ENCODE measurements at regions not wholly inside any gene's neighbourhood (a gene's known extent, or its start where the extent isn't known, plus 50 kb on each side); places are given as distances from the start of the nearest gene placed in this dataset.

DNA sequence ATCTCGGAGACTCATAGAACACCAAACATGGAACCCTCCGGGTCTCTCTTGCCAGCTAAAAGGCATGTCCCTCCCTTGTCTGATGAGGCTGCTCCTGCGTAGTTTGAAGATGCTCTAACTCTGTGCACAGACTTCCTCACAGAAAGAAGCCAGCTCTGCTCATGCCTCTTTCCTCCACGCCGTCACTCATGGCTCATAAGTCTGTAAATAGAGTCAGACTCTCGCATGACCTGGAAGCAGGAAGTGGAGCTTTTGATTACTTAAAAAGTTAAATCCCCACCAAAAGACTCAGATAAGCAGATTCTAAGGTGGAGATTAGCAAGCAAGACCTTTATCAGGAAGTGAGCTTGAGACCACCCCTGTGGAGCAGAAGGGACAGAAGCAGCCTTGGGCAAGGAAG lies 171.6 kb downstream of the TRIM33 start:
- DNase-seq (ENCODE audit: low read depth, low spot score) (no peak), ATAC-seq (no peak)
- RAD21 ChIA-PET (ENCODE audit: low non-redundant PET in 1 of 2, low total read pairs in 2 of 2, uncharacterized antibody in 2 of 2, unreplicated experiment in 2 of 2) = no interaction called here
- Histone ChIP-seq H3K79me2 (ENCODE audit: insufficient read depth, low read length) (no peaks in the 10 kb centered on the region), H4K20me1 (ENCODE audit: insufficient read depth) (no peaks in the 10 kb centered on the region), H3K4me1 (ENCODE audit: control insufficient read depth in 1 of 2, insufficient read depth in 2 of 2, low read length in 2 of 2) (no peaks in the 10 kb centered on the region), H2AFZ (ENCODE audit: low read depth, low read length, poor library complexity, severe bottlenecking) (no peak overlapping the region), H3K9me3 (ENCODE audit: control insufficient read depth in 1 of 2, insufficient read depth in 1 of 2, low read depth in 1 of 2, low read length in 2 of 2) (no peaks in the 10 kb centered on the region), H3K36me3 (ENCODE audit: control insufficient read depth in 1 of 2, insufficient read depth in 2 of 2, low read length in 2 of 2) (no peaks in the 10 kb centered on the region), H3K27me3 (ENCODE audit: insufficient read depth, low read length) (no peaks in the 10 kb centered on the region), H3K9ac (ENCODE audit: low read length) (no peak overlapping the region), H3K4me3 (replicated peaks in 1 of 2; ENCODE audit: low read depth in 1 of 2, low read length in 2 of 2) (no peak overlapping the region), H3K27ac (ENCODE audit: low read depth, low read length) (no peak overlapping the region), H3K4me2 (ENCODE audit: low read length) (no peak overlapping the region), H3K9me2 (ENCODE audit: insufficient read depth) (no peaks in the 10 kb centered on the region)
- CTCF ChIA-PET = no interaction called here
- TF ChIP-seq JUND (IDR thresholded peaks at IDR 0.05) = no peak
- no peak for TF ChIP-seq EZH2phosphoT487 (IDR thresholded peaks at IDR 0.05; ENCODE audit: borderline replicate concordance)
- no peak for TF ChIP-seq YY1 (IDR thresholded peaks at IDR 0.05; ENCODE audit: extremely low read depth, insufficient replicate concordance, low read depth, low read length)
- TF ChIP-seq CEBPB (IDR thresholded peaks at IDR 0.05; ENCODE audit: low read depth) = no peak
- no peak for TF ChIP-seq TCF7L2 (IDR thresholded peaks at IDR 0.05; ENCODE audit: borderline replicate concordance, extremely low read depth, insufficient read depth, insufficient read length)
- no peak for TF ChIP-seq POLR2A (IDR thresholded peaks at IDR 0.05; ENCODE audit: borderline replicate concordance, extremely low read depth, insufficient read depth, insufficient read length)
- TF ChIP-seq REST (IDR thresholded peaks at IDR 0.05; ENCODE audit: low read depth) = no peak
- no peak for TF ChIP-seq ATF3 (IDR thresholded peaks at IDR 0.05)
- no peak for TF ChIP-seq EZH2 (IDR thresholded peaks at IDR 0.05)
- TF ChIP-seq, protein P1, sequence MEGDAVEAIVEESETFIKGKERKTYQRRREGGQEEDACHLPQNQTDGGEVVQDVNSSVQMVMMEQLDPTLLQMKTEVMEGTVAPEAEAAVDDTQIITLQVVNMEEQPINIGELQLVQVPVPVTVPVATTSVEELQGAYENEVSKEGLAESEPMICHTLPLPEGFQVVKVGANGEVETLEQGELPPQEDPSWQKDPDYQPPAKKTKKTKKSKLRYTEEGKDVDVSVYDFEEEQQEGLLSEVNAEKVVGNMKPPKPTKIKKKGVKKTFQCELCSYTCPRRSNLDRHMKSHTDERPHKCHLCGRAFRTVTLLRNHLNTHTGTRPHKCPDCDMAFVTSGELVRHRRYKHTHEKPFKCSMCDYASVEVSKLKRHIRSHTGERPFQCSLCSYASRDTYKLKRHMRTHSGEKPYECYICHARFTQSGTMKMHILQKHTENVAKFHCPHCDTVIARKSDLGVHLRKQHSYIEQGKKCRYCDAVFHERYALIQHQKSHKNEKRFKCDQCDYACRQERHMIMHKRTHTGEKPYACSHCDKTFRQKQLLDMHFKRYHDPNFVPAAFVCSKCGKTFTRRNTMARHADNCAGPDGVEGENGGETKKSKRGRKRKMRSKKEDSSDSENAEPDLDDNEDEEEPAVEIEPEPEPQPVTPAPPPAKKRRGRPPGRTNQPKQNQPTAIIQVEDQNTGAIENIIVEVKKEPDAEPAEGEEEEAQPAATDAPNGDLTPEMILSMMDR (IDR thresholded peaks at IDR 0.05 in 2 of 3, conservative IDR thresholded peaks at IDR 0.05 in 1 of 3; ENCODE audit: borderline replicate concordance in 1 of 3, insufficient read depth in 1 of 3, low read depth in 2 of 3, low read length in 2 of 3) = no peak
- BruUV-seq (replicated peaks) = no TSS peak
- POLR2A ChIA-PET = no interaction called here
- intact Hi-C loops (cut with micrococcal nuclease) = no loop called here
